Astrocyte (in vitro differentiated cells and primary cell): ENCODE measurements at regions not wholly inside any gene's neighbourhood (a gene's known extent, or its start where the extent isn't known, plus 50 kb on each side); places are given as distances from the start of the nearest gene placed in this dataset.

Experiments
- CTCF ChIP-seq: IDR thresholded peaks from 2 replicates; pipeline ENCODE4 v1.5.1; 2011; ENCODE audit warnings: low read depth, mild to moderate bottlenecking, inconsistent platforms, low read length, moderate library complexity; ENCODE audit not compliant: insufficient read depth
- EZH2 ChIP-seq: IDR thresholded peaks from 2 replicates; pipeline ENCODE4 v1.6.1; 2012; ENCODE audit warnings: mild to moderate bottlenecking, low read length, inconsistent platforms; ENCODE audit not compliant: insufficient read depth

GRCh38 chr10:107492389-107492788, 327.9 kb upstream of the SORCS1 start:
- TF ChIP-seq CTCF: no peak
- TF ChIP-seq EZH2: no peak
